Endodermal cell (in vitro differentiated cells): ENCODE measurements at regions not wholly inside any gene's neighbourhood (a gene's known extent, or its start where the extent isn't known, plus 50 kb on each side); places are given as distances from the start of the nearest gene placed in this dataset.

ENCODE experiments used
- DNase-seq: peaks from one replicate; pipeline ENCODE4 v3.0.0-alpha.2; 2017
- H3K27ac ChIP-seq: 2 replicates; pipeline ENCODE4 v1.5.1; 2013; ENCODE audit warnings: mild to moderate bottlenecking, low read depth, low read length, moderate library complexity
- H3K27me3 ChIP-seq: 2 replicates; pipeline ENCODE4 v1.6.1; 2013; ENCODE audit warnings: mild to moderate bottlenecking, low read length, moderate library complexity; ENCODE audit not compliant: insufficient read depth, control insufficient read depth, poor library complexity, severe bottlenecking
- H3K36me3 ChIP-seq: 2 replicates; pipeline ENCODE4 v1.7.0; 2013; ENCODE audit warnings: mild to moderate bottlenecking, low read length, moderate library complexity; ENCODE audit not compliant: control insufficient read depth, insufficient read depth
- H3K4me1 ChIP-seq: one replicate; pipeline ENCODE4 v1.7.0; 2013; ENCODE audit warnings: low read length; ENCODE audit not compliant: control insufficient read depth, insufficient read depth
- H3K4me3 ChIP-seq: 2 replicates; pipeline ENCODE4 v1.5.1; 2013; ENCODE audit warnings: mild to moderate bottlenecking, low read length, moderate library complexity
- H3K9ac ChIP-seq: 2 replicates; pipeline ENCODE4 v1.6.1; 2013; ENCODE audit warnings: mild to moderate bottlenecking, low read length, moderate library complexity; ENCODE audit not compliant: poor library complexity, severe bottlenecking; ENCODE audit errors: extremely low read depth
- H3K9me3 ChIP-seq: 2 replicates; pipeline ENCODE4 v1.6.1; 2013; ENCODE audit warnings: mild to moderate bottlenecking, low read length, moderate library complexity; ENCODE audit not compliant: control insufficient read depth
- H3K27ac Mint-ChIP-seq: 2 replicates; pipeline ENCODE4 v1.8.0; 2020; ENCODE audit warnings: mixed read lengths
- H3K27me3 Mint-ChIP-seq: 2 replicates; pipeline ENCODE4 v1.8.0; 2021; ENCODE audit warnings: mild to moderate bottlenecking, mixed read lengths; ENCODE audit not compliant: insufficient read depth
- H3K36me3 Mint-ChIP-seq: 2 replicates; pipeline ENCODE4 v1.8.0; 2020; ENCODE audit warnings: low read depth, mixed read lengths
- H3K4me1 Mint-ChIP-seq: 2 replicates; pipeline ENCODE4 v1.8.0; 2020; ENCODE audit warnings: mixed read lengths
- H3K4me3 Mint-ChIP-seq: 2 replicates; pipeline ENCODE4 v1.8.0; 2020; ENCODE audit warnings: mild to moderate bottlenecking, moderate library complexity, mixed read lengths
- H3K9me3 Mint-ChIP-seq: 2 replicates; pipeline ENCODE4 v1.8.0; 2020; ENCODE audit warnings: mild to moderate bottlenecking, mixed read lengths
- CTCF ChIP-seq: fragments of 200-600 bp; sonication (generic); conservative IDR thresholded peaks from 2 replicates; pipeline ENCODE4 v1.5.0; 2021; ENCODE audit warnings: antibody characterized with exemption, mild to moderate bottlenecking
- WGBS, 2 experiments: methylation state at CpG; one replicate each; pipeline versions ENCODE4 v1.1.5 to v1.1.7; 2013; ENCODE audit warnings: missing lambda C conversion rate in 2 of 2, mixed read lengths in 1 of 2; ENCODE audit not compliant: insufficient coverage in 1 of 2, insufficient read length in 1 of 2; 5-methylcytosine and 5-hydroxymethylcytosine counted together

- Mint-ChIP-seq H3K36me3 (no peaks in the 10 kb centered on the region), H3K27me3 (peaks cover 2% of the 10 kb centered on the region), H3K4me1 (peaks cover 16% of the 10 kb centered on the region), H3K27ac (no peak overlapping the region), H3K4me3 (no peak overlapping the region), H3K9me3 (peaks cover 5% of the 10 kb centered on the region)
- TF ChIP-seq CTCF, result no peak
- no peaks in the 10 kb centered on the region for H3K27me3 ChIP-seq
- no peak overlapping the region for H3K27ac ChIP-seq
- 83 to 95% methylated on average over 2 of the region's 2 CpGs for WGBS, 2 experiments
- no peaks in the 10 kb centered on the region for H3K36me3 ChIP-seq
- H3K4me1 ChIP-seq, result no peaks in the 10 kb centered on the region
- H3K4me3 ChIP-seq, result no peak overlapping the region
- DNase-seq, result no peak
- no peaks in the 10 kb centered on the region for H3K9me3 ChIP-seq
- no peak overlapping the region for H3K9ac ChIP-seq
Measured at GRCh38 chr6:125486881-125487280, 185.1 kb upstream of the HDDC2 start.

GRCh38 chr6:125489579-125490285, 188.0 kb upstream of the HDDC2 start:
- Histone ChIP-seq H3K9me3 (no peaks in the 10 kb centered on the region), H3K27me3 (no peaks in the 10 kb centered on the region), H3K27ac (no peak overlapping the region), H3K4me1 (no peaks in the 10 kb centered on the region), H3K9ac (no peak overlapping the region), H3K36me3 (no peaks in the 10 kb centered on the region), H3K4me3 (no peak overlapping the region)
- Mint-ChIP-seq H3K27ac (no peak overlapping the region), H3K9me3 (peaks cover 5% of the 10 kb centered on the region), H3K36me3 (no peaks in the 10 kb centered on the region), H3K27me3 (peaks cover 2% of the 10 kb centered on the region), H3K4me3 (no peak overlapping the region), H3K4me1 (peaks cover 10% of the 10 kb centered on the region)
- WGBS, 2 experiments, result 97% methylated on average over 2 of the region's 2 CpGs; no CpG with 5 or more reads in 1 of the 2 experiments
- no peak for TF ChIP-seq CTCF
- no peak for DNase-seq

GRCh38 chr6:125491860-125492618, 190.3 kb upstream of the HDDC2 start:
- Histone ChIP-seq H3K4me3 (no peak overlapping the region), H3K9me3 (no peaks in the 10 kb centered on the region), H3K4me1 (no peaks in the 10 kb centered on the region), H3K36me3 (no peaks in the 10 kb centered on the region), H3K9ac (no peak overlapping the region), H3K27ac (no peak overlapping the region), H3K27me3 (no peaks in the 10 kb centered on the region)
- no peaks in the 10 kb centered on the region for H3K27me3 Mint-ChIP-seq
- H3K4me1 Mint-ChIP-seq, result peaks cover 4% of the 10 kb centered on the region
- no peak overlapping the region for H3K4me3 Mint-ChIP-seq
- DNase-seq, result no peak
- no peak for TF ChIP-seq CTCF
- H3K36me3 Mint-ChIP-seq, result no peaks in the 10 kb centered on the region
- no peak overlapping the region for H3K27ac Mint-ChIP-seq
- peaks cover 5% of the 10 kb centered on the region for H3K9me3 Mint-ChIP-seq
- 90 to 94% methylated on average over 6 to 8 of the region's 8 CpGs for WGBS, 2 experiments
